CD4-positive, alpha-beta memory T cell (primary cell): ENCODE measurements at regions not wholly inside any gene's neighbourhood (a gene's known extent, or its start where the extent isn't known, plus 50 kb on each side); places are given as distances from the start of the nearest gene placed in this dataset.

Experiments used
- CTCF ChIA-PET: fragments of 350-600 bp; sonication (Branson Sonifier 250); formaldehyde crosslinking; loops from one replicate; lab custom pipeline; 2021; ENCODE audit warnings: inconsistent platforms; ENCODE audit not compliant: partially characterized antibody; lab: Charles Lee
- POLR2A ChIA-PET: fragments of 350-600 bp; sonication (Branson Sonifier 250); formaldehyde crosslinking; loops from one replicate; lab custom pipeline; 2021; ENCODE audit not compliant: partially characterized antibody; lab: Charles Lee
- DNase-seq, 5 donors: peaks; one replicate each; pipeline versions ENCODE4 v3.0.0 to v3.0.0-alpha.2; 2020 to 2022; ENCODE audit warnings: mixed read lengths in 1 of 5
- H3K27ac ChIP-seq: one replicate; pipeline ENCODE4 v1.7.0; 2013; ENCODE audit warnings: low read depth, low read length
- H3K27me3 ChIP-seq: 2 replicates; pipeline ENCODE4 v1.7.0; 2013; ENCODE audit warnings: mild to moderate bottlenecking, low read length, moderate library complexity; ENCODE audit not compliant: insufficient read depth
- H3K36me3 ChIP-seq: 2 replicates; pipeline ENCODE4 v1.7.0; 2013; ENCODE audit warnings: mild to moderate bottlenecking, low read length, moderate library complexity; ENCODE audit not compliant: insufficient read depth
- H3K4me1 ChIP-seq: 2 replicates; pipeline ENCODE4 v1.7.0; 2013; ENCODE audit warnings: mild to moderate bottlenecking, low read length, moderate library complexity; ENCODE audit not compliant: insufficient read depth
- H3K4me3 ChIP-seq, 2 donors: one replicate each; pipeline ENCODE4 v1.7.0; 2013; ENCODE audit warnings: low read length in 2 of 2, mild to moderate bottlenecking in 1 of 2
- H3K9me3 ChIP-seq, 2 donors: one replicate each; pipeline ENCODE4 v1.7.0; 2013; ENCODE audit warnings: low read length in 2 of 2, control low read depth in 1 of 2; ENCODE audit not compliant: control insufficient read depth in 1 of 2
- H3K27ac Mint-ChIP-seq, 7 donors: one replicate each; pipeline ENCODE4 v1.8.0; 2020 to 2021; ENCODE audit warnings: mixed read lengths in 7 of 7, mild to moderate bottlenecking in 6 of 7, inconsistent platforms in 3 of 7, moderate library complexity in 3 of 7
- H3K27me3 Mint-ChIP-seq, 2 donors: one replicate each; pipeline ENCODE4 v1.8.0; 2020 to 2021; ENCODE audit warnings: mixed read lengths in 2 of 2
- H3K36me3 Mint-ChIP-seq, 2 donors: one replicate each; pipeline ENCODE4 v1.8.0; 2020 to 2021; ENCODE audit warnings: mixed read lengths in 2 of 2, inconsistent platforms in 1 of 2, mild to moderate bottlenecking in 1 of 2
- H3K4me1 Mint-ChIP-seq, 4 donors: one replicate each; pipeline ENCODE4 v1.8.0; 2020 to 2021; ENCODE audit warnings: mixed read lengths in 4 of 4, mild to moderate bottlenecking in 1 of 4
- H3K4me3 Mint-ChIP-seq, 8 donors: one replicate each; pipeline ENCODE4 v1.8.0; 2020 to 2021; ENCODE audit warnings: mixed read lengths in 8 of 8, mild to moderate bottlenecking in 7 of 8, moderate library complexity in 6 of 8, inconsistent platforms in 3 of 8
- H3K9me3 Mint-ChIP-seq, 8 donors: one replicate each; pipeline ENCODE4 v1.8.0; 2020 to 2021; ENCODE audit warnings: mixed read lengths in 8 of 8, mild to moderate bottlenecking in 5 of 8, inconsistent platforms in 3 of 8, moderate library complexity in 1 of 8
- intact Hi-C: fragments of 100-400 bp; cut with micrococcal nuclease; formaldehyde crosslinking; loops from one replicate; pipeline ENCODE4 v1.15.1; 2023

DNA sequence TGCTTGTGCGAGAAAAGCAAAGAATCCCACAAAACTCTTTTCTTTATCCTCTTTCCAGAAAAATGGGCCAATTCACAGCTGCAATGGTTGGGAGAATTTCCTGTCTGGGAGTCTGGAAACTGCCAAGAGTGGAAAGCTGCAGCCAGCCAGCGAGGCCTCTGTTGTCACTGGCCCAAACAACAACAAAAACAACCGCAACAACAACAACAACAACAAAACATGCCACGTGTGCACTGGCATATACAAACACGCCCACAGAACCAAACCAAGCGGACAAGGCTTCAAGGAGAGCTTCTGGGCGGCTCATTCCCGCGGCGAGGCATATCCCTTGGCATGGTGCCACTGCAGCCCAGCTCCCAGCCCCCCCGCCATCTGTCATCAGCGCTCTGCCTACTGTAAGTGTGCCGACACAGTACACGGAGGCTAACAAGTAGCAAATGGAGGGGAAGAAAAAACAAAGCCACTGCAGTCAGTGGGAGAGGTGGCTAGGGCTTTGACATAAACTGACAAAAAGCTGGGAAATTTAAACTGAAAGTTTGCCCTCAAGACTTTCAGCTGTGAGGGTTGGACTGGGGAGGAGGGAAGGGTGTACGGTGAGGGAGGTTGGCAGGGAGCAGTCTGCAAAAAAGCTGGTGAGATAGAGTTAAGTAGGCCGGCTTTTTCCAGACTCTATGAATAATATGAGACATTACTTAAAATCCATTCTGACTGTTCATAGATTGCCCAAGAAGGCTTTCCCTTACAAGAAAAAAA lies 165.0 kb upstream of the ZNF462 start:
- Mint-ChIP-seq H3K9me3 (peaks cover 0 to 18% (median 6%) of the 10 kb centered on the region in 8 donors), H3K27me3 (no peaks in the 10 kb centered on the region), H3K4me1 (no peaks in the 10 kb centered on the region), H3K27ac (no peak overlapping the region), H3K4me3 (no peak overlapping the region), H3K36me3 (no peaks in the 10 kb centered on the region)
- ChIA-PET POLR2A (no interaction called here), CTCF (no interaction called here)
- intact Hi-C loops, result no loop called here
- DNase-seq, result no peak
- Histone ChIP-seq H3K9me3 (peaks cover 0 to 3% of the 10 kb centered on the region in 2 donors), H3K27me3 (no peaks in the 10 kb centered on the region), H3K36me3 (no peaks in the 10 kb centered on the region), H3K4me3 (no peak overlapping the region), H3K27ac (no peak overlapping the region), H3K4me1 (no peaks in the 10 kb centered on the region)

GRCh38 chr9:106700676-106701075 lies 162.3 kb upstream of the ZNF462 start:
- no peak for DNase-seq
- H3K36me3 ChIP-seq, result no peaks in the 10 kb centered on the region
- Mint-ChIP-seq H3K27ac (no peak overlapping the region), H3K36me3 (no peaks in the 10 kb centered on the region), H3K4me3 (no peak overlapping the region), H3K4me1 (no peaks in the 10 kb centered on the region), H3K27me3 (no peaks in the 10 kb centered on the region), H3K9me3 (peaks cover 0 to 26% (median 7%) of the 10 kb centered on the region in 8 donors)
- H3K27ac ChIP-seq, result no peak overlapping the region
- H3K4me3 ChIP-seq, result no peak overlapping the region
- no peaks in the 10 kb centered on the region for H3K4me1 ChIP-seq
- ChIA-PET CTCF (no interaction called here), POLR2A (no interaction called here)
- peaks cover 0 to 3% of the 10 kb centered on the region in 2 donors for H3K9me3 ChIP-seq
- no peaks in the 10 kb centered on the region for H3K27me3 ChIP-seq
- intact Hi-C loops, result no loop called here

GRCh38 chr9:106701611-106702010 lies 161.4 kb upstream of the ZNF462 start:
- peaks cover 0 to 25% (median 9%) of the 10 kb centered on the region in 8 donors for H3K9me3 Mint-ChIP-seq
- H3K9me3 ChIP-seq, result peaks cover 0 to 3% of the 10 kb centered on the region in 2 donors
- H3K4me3 Mint-ChIP-seq, result no peak overlapping the region
- H3K27me3 Mint-ChIP-seq, result no peaks in the 10 kb centered on the region
- intact Hi-C loops, result no loop called here
- no peaks in the 10 kb centered on the region for H3K4me1 Mint-ChIP-seq
- H3K27ac ChIP-seq, result no peak overlapping the region
- no peak overlapping the region for H3K4me3 ChIP-seq
- ChIA-PET POLR2A (no interaction called here), CTCF (no interaction called here)
- no peaks in the 10 kb centered on the region for H3K36me3 Mint-ChIP-seq
- H3K4me1 ChIP-seq, result no peaks in the 10 kb centered on the region
- no peak for DNase-seq
- no peaks in the 10 kb centered on the region for H3K36me3 ChIP-seq
- no peaks in the 10 kb centered on the region for H3K27me3 ChIP-seq
- no peak overlapping the region for H3K27ac Mint-ChIP-seq

DNA sequence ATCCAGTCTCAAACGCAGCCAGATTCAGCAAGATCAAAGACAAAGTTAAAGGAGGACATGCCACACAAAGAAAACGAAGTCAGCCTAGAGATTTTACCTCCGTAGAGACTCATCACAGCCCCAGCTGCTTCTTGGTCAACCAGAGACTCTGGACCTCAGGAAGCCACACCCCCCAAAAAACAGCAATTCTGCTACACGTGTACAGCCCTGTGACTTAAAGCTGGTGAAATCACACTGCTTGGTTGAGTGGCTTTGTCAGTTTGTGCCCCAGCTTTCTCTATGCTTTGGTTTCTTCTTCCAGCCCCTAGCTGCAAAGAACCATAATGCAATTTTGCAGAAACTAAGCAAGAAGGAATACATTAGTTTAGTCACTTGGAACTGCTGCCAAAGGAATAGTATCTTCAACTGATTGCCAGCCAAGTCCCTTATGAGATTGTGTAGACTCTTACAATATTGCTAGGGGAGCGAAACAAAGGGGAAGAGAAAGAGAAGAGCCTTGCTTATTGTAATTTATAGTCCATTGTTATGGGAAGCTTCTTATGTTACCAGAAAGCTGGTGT lies 158.8 kb upstream of the ZNF462 start:
- Mint-ChIP-seq H3K4me3 (no peak overlapping the region), H3K27me3 (no peaks in the 10 kb centered on the region), H3K9me3 (peaks cover 0 to 20% (median 10%) of the 10 kb centered on the region in 8 donors), H3K27ac (no peak overlapping the region), H3K4me1 (no peaks in the 10 kb centered on the region), H3K36me3 (no peaks in the 10 kb centered on the region)
- no peaks in the 10 kb centered on the region for H3K4me1 ChIP-seq
- H3K27ac ChIP-seq, result no peak overlapping the region
- CTCF ChIA-PET, result no interaction called here
- no peak for DNase-seq
- peaks cover 0 to 3% of the 10 kb centered on the region in 2 donors for H3K9me3 ChIP-seq
- no peaks in the 10 kb centered on the region for H3K27me3 ChIP-seq
- no peak overlapping the region for H3K4me3 ChIP-seq
- H3K36me3 ChIP-seq, result no peaks in the 10 kb centered on the region
- POLR2A ChIA-PET, result no interaction called here
- intact Hi-C loops, result no loop called here

DNA sequence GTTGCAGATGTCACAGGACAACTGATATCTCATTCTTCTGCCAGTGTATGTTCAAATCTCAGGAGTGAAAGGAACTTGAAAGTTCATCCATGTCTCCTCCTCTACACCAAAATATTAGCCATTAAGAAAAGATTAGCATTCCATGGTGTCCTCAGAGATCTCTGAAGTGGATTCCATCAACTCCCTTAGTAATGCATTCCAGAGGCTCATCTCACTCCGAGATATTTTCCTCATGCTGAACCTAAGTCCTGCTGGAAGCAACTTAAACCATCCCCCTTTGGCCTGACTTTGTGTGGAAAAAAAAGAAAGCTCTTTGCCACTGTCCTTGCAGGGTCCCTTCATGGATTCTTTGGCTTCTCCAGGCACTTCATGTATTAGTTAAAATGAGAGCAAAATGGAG lies 155.7 kb upstream of the ZNF462 start:
- no peak for DNase-seq
- H3K4me3 Mint-ChIP-seq, result no peak overlapping the region

DNA sequence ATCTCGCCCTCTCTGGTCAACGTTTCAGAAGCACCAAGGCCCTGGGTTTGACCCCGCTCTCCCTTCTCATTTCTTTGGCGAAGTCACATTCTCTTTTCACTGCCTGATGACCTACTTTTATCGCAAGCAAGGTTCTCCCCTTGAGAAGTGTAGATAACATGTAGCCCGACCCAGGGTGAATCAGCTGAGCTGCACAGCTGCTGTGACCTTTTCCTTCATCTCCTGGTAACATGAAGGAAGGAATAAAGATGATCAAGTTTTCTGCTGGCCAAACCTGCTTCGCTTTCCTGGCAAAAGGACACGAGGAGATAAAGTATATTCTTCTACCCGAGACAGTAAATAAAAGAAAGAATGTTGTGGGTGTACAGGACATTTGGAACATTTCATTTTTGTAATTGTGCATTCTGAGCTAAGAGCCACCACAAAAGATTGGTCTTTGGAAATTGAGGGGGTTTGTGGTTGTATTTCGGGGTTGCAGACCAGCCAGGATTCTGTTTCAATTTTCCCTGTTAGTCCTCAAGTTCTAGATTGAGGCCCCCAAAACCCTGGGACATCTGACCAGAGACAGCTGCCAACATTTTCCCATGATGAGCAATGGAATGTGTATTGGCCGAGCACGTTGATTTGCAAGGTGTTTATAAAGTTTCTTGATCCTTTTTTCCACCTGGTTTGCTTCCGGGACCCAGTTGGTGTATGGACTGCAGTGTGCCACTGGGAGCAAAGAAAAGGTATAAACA lies 155.1 kb upstream of the ZNF462 start:
- ChIA-PET POLR2A (no interaction called here), CTCF (no interaction called here)
- no peak for DNase-seq
- H3K27ac ChIP-seq, result no peak overlapping the region
- intact Hi-C loops, result no loop called here
- no peaks in the 10 kb centered on the region for H3K36me3 Mint-ChIP-seq
- no peaks in the 10 kb centered on the region for H3K4me1 Mint-ChIP-seq
- no peak overlapping the region for H3K4me3 ChIP-seq
- H3K9me3 ChIP-seq, result no peaks in the 10 kb centered on the region
- H3K9me3 Mint-ChIP-seq, result peaks cover 0 to 25% (median 10%) of the 10 kb centered on the region in 8 donors
- H3K4me3 Mint-ChIP-seq, result no peak overlapping the region
- H3K27me3 ChIP-seq, result no peaks in the 10 kb centered on the region
- H3K4me1 ChIP-seq, result no peaks in the 10 kb centered on the region
- H3K36me3 ChIP-seq, result no peaks in the 10 kb centered on the region
- H3K27me3 Mint-ChIP-seq, result no peaks in the 10 kb centered on the region
- no peak overlapping the region for H3K27ac Mint-ChIP-seq

More for the DNA sequence above, 155.7 kb upstream of the ZNF462 start:
- intact Hi-C loops, result no loop called here
- no peak overlapping the region for H3K27ac Mint-ChIP-seq
- no peak overlapping the region for H3K4me3 ChIP-seq
- peaks cover 0 to 25% (median 11%) of the 10 kb centered on the region in 8 donors for H3K9me3 Mint-ChIP-seq
- no peaks in the 10 kb centered on the region for H3K4me1 ChIP-seq
- CTCF ChIA-PET, result no interaction called here
- no peaks in the 10 kb centered on the region for H3K27me3 ChIP-seq
- H3K27ac ChIP-seq, result no peak overlapping the region
- H3K36me3 ChIP-seq, result no peaks in the 10 kb centered on the region
- H3K36me3 Mint-ChIP-seq, result no peaks in the 10 kb centered on the region
- H3K27me3 Mint-ChIP-seq, result no peaks in the 10 kb centered on the region
- no peaks in the 10 kb centered on the region for H3K9me3 ChIP-seq
- H3K4me1 Mint-ChIP-seq, result no peaks in the 10 kb centered on the region
- POLR2A ChIA-PET, result no interaction called here

GRCh38 chr9:106708475-106709146 lies 154.4 kb upstream of the ZNF462 start:
- Mint-ChIP-seq H3K27me3 (no peaks in the 10 kb centered on the region), H3K27ac (no peak overlapping the region), H3K36me3 (no peaks in the 10 kb centered on the region), H3K4me3 (no peak overlapping the region), H3K9me3 (peaks cover 4 to 25% (median 11%) of the 10 kb centered on the region in 8 donors), H3K4me1 (no peaks in the 10 kb centered on the region)
- Histone ChIP-seq H3K27ac (no peak overlapping the region), H3K9me3 (no peaks in the 10 kb centered on the region), H3K27me3 (no peaks in the 10 kb centered on the region), H3K36me3 (no peaks in the 10 kb centered on the region), H3K4me3 (no peak overlapping the region), H3K4me1 (no peaks in the 10 kb centered on the region)
- ChIA-PET CTCF (no interaction called here), POLR2A (no interaction called here)
- intact Hi-C loops, result no loop called here
- no peak for DNase-seq
